IMR-90 (cell line): ENCODE measurements at regions not wholly inside any gene's neighbourhood (a gene's known extent, or its start where the extent isn't known, plus 50 kb on each side); places are given as distances from the start of the nearest gene placed in this dataset.

Source experiments
- ATAC-seq: fragments of 200-7000 bp; cut with Tn5 transposase; 2 replicates; pipeline ENCODE4 v1.9.1; 2020; ENCODE audit warnings: low read depth, mild to moderate bottlenecking, moderate library complexity
- BruUV-seq: library from RNA; stranded (reverse); fragments of 400-500 nt; replicated peaks from 2 replicates; lab custom pipeline; 2021; lab: Mats Ljungman, UMichigan
- CTCF ChIA-PET: fragments of 300-600 bp; formaldehyde crosslinking; extraction: SDS; loops from one replicate; lab custom pipeline; 2021; ENCODE audit warnings: antibody characterized with exemption; lab: Yijun Ruan, JAX
- POLR2A ChIA-PET: fragments of 300-600 bp; sonication (Branson Sonifier 250); formaldehyde crosslinking; loops from one replicate; lab custom pipeline; 2022; ENCODE audit warnings: antibody characterized with exemption; ENCODE audit not compliant: unreplicated experiment; lab: Charles Lee
- DNase-seq: peaks from one replicate; pipeline ENCODE4 v3.0.0; 2013
- H2AFZ ChIP-seq: replicated peaks from 2 replicates; pipeline ENCODE3; 2013; ENCODE audit warnings: low read length, mild to moderate bottlenecking; ENCODE audit not compliant: poor library complexity
- H2AK5ac ChIP-seq: 2 replicates; pipeline ENCODE4 v1.6.1; 2013; ENCODE audit warnings: low read depth, low read length, inconsistent platforms
- H2AK9ac ChIP-seq: replicated peaks from 2 replicates; pipeline ENCODE3; 2013; ENCODE audit warnings: mild to moderate bottlenecking, low read depth, low read length, moderate library complexity; ENCODE audit not compliant: poor library complexity
- H2BK120ac ChIP-seq: 2 replicates; pipeline ENCODE4 v1.6.1; 2013; ENCODE audit warnings: low read depth, low read length, inconsistent platforms
- H2BK15ac ChIP-seq: 3 replicates; pipeline ENCODE4 v1.6.1; 2013; ENCODE audit warnings: low read depth, low read length, inconsistent platforms
- H2BK20ac ChIP-seq: 2 replicates; pipeline ENCODE4 v1.6.1; 2013; ENCODE audit warnings: low read depth, mild to moderate bottlenecking, inconsistent platforms, low read length, moderate library complexity
- H2BK5ac ChIP-seq: 2 replicates; pipeline ENCODE4 v1.6.1; 2013; ENCODE audit warnings: mild to moderate bottlenecking, low read depth, low read length, inconsistent platforms; ENCODE audit not compliant: poor library complexity, severe bottlenecking
- H3K14ac ChIP-seq: replicated peaks from 2 replicates; pipeline ENCODE4 v1.6.1; 2013; ENCODE audit warnings: low read depth, low read length, inconsistent platforms
- H3K18ac ChIP-seq: 2 replicates; pipeline ENCODE4 v1.6.1; 2013; ENCODE audit warnings: low read depth, low read length, control low read depth
- H3K23ac ChIP-seq: 2 replicates; pipeline ENCODE4 v1.6.1; 2013; ENCODE audit warnings: low read depth, low read length, inconsistent platforms
- H3K27ac ChIP-seq: 2 replicates; pipeline ENCODE4 v1.5.1; 2013; ENCODE audit warnings: mild to moderate bottlenecking, control low read depth, low read length; ENCODE audit not compliant: insufficient read depth
- H3K27me3 ChIP-seq: 2 replicates; pipeline ENCODE4 v1.6.1; 2013; ENCODE audit warnings: low read length; ENCODE audit not compliant: control insufficient read depth, insufficient read depth
- H3K36me3 ChIP-seq: 2 replicates; pipeline ENCODE4 v1.6.1; 2013; ENCODE audit warnings: low read length, mixed read lengths; ENCODE audit not compliant: control insufficient read depth, insufficient read depth
- H3K4ac ChIP-seq: 2 replicates; pipeline ENCODE4 v1.6.1; 2013; ENCODE audit warnings: low read depth, low read length, inconsistent platforms
- H3K4me1 ChIP-seq: 2 replicates; pipeline ENCODE4 v1.6.1; 2013; ENCODE audit warnings: low read length, mixed read lengths; ENCODE audit not compliant: control insufficient read depth, insufficient read depth
- H3K4me2 ChIP-seq: 2 replicates; pipeline ENCODE4 v1.6.1; 2013; ENCODE audit warnings: low read depth, mild to moderate bottlenecking, control low read depth, low read length, moderate library complexity
- H3K4me3 ChIP-seq: 2 replicates; pipeline ENCODE4 v1.5.1; 2013; ENCODE audit warnings: low read depth, mild to moderate bottlenecking, control low read depth, low read length, moderate library complexity; ENCODE audit not compliant: insufficient read depth
- H3K56ac ChIP-seq: 2 replicates; pipeline ENCODE4 v1.6.1; 2013; ENCODE audit warnings: low read length, inconsistent platforms; ENCODE audit not compliant: insufficient read depth; ENCODE audit errors: extremely low read depth
- H3K79me1 ChIP-seq, 2 experiments: 2 replicates each; pipeline ENCODE4 v1.6.1; 2013; ENCODE audit warnings: low read length in 2 of 2, inconsistent platforms in 1 of 2, low read depth in 1 of 2
- H3K9ac ChIP-seq: 2 replicates; pipeline ENCODE4 v1.6.1; 2013; ENCODE audit warnings: low read depth, low read length, control low read depth
- H3K9me1 ChIP-seq: 2 replicates; pipeline ENCODE4 v1.6.1; 2013; ENCODE audit warnings: low read length, inconsistent platforms; ENCODE audit not compliant: insufficient read depth
- H3K9me3 ChIP-seq: 2 replicates; pipeline ENCODE4 v1.6.1; 2013; ENCODE audit warnings: low read length; ENCODE audit not compliant: control insufficient read depth, insufficient read depth
- H4K20me1 ChIP-seq: 2 replicates; pipeline ENCODE4 v1.6.1; 2013; ENCODE audit warnings: low read length, inconsistent platforms; ENCODE audit not compliant: insufficient read depth
- H4K5ac ChIP-seq: 2 replicates; pipeline ENCODE4 v1.6.1; 2013; ENCODE audit warnings: mild to moderate bottlenecking, low read depth, low read length, control low read depth
- H4K8ac ChIP-seq, 2 experiments: 2 replicates each; pipeline ENCODE4 v1.6.1; 2013; ENCODE audit warnings: low read depth in 2 of 2, low read length in 2 of 2, control low read depth in 1 of 2, inconsistent platforms in 1 of 2
- H4K91ac ChIP-seq: 2 replicates; pipeline ENCODE4 v1.6.1; 2013; ENCODE audit warnings: low read depth, low read length, inconsistent platforms; ENCODE audit not compliant: insufficient read depth
- BHLHE40 ChIP-seq: fragments of 150-350 bp; IDR thresholded peaks from 2 replicates; pipeline ENCODE4 v1.6.1; 2016; ENCODE audit warnings: mild to moderate bottlenecking, low read depth, low read length
- CEBPB ChIP-seq: IDR thresholded peaks from 2 replicates; pipeline ENCODE4 v1.6.1; 2012; ENCODE audit warnings: low read depth, low read length, improper control_type of control experiment
- CHD1 ChIP-seq: IDR thresholded peaks from 2 replicates; pipeline ENCODE4 v1.6.1; 2012; ENCODE audit warnings: low read depth, low read length, improper control_type of control experiment
- FOS ChIP-seq: fragments of 150-350 bp; IDR thresholded peaks from 2 replicates; pipeline ENCODE4 v1.6.1; 2016; ENCODE audit warnings: low read depth, low read length
- MAFK ChIP-seq: IDR thresholded peaks from 2 replicates; pipeline ENCODE4 v1.6.1; 2012; ENCODE audit warnings: low read depth, low read length, improper control_type of control experiment
- MAZ ChIP-seq: IDR thresholded peaks from 2 replicates; pipeline ENCODE4 v1.6.1; 2012; ENCODE audit warnings: low read depth, mild to moderate bottlenecking, low read length, improper control_type of control experiment, moderate library complexity, borderline replicate concordance
- MXI1 ChIP-seq: IDR thresholded peaks from 2 replicates; pipeline ENCODE4 v1.6.1; 2012; ENCODE audit warnings: low read depth, mild to moderate bottlenecking, low read length, moderate library complexity, borderline replicate concordance
- NFE2L2 ChIP-seq: fragments of 150-350 bp; IDR thresholded peaks from 2 replicates; pipeline ENCODE4 v1.6.1; 2016; ENCODE audit warnings: low read depth, mild to moderate bottlenecking, low read length
- POLR2A ChIP-seq: IDR thresholded peaks from 2 replicates; pipeline ENCODE4 v1.6.1; 2012; ENCODE audit warnings: mild to moderate bottlenecking, low read depth, low read length
- RAD21 ChIP-seq: IDR thresholded peaks from 2 replicates; pipeline ENCODE4 v1.6.1; 2012; ENCODE audit warnings: low read length, improper control_type of control experiment
- RCOR1 ChIP-seq: IDR thresholded peaks from 2 replicates; pipeline ENCODE4 v1.6.1; 2012; ENCODE audit warnings: mild to moderate bottlenecking, low read length, improper control_type of control experiment; ENCODE audit not compliant: insufficient replicate concordance
- RFX5 ChIP-seq: IDR thresholded peaks from 2 replicates; pipeline ENCODE4 v1.8.0; 2012; ENCODE audit warnings: low read depth, mild to moderate bottlenecking, low read length, moderate library complexity
- SMC3 ChIP-seq: fragments of 150-350 bp; IDR thresholded peaks from 2 replicates; pipeline ENCODE4 v1.6.1; 2016; ENCODE audit warnings: low read depth, mild to moderate bottlenecking, antibody characterized with exemption, low read length, moderate library complexity
- WGBS, 2 experiments: methylation state at CpG; one replicate each; pipeline versions ENCODE4 v1.1.5 to v1.1.7; 2013; ENCODE audit warnings: missing lambda C conversion rate in 2 of 2; ENCODE audit not compliant: insufficient read length in 1 of 2; ENCODE audit errors: extremely low coverage in 2 of 2; 5-methylcytosine and 5-hydroxymethylcytosine counted together
- dilution Hi-C: fragments of 300-500 bp; cut with HindIII; formaldehyde crosslinking; loops from one replicate; pipeline ENCODE4 v1.14.3; 2018; ENCODE audit warnings: low sequenced_read_pairs; ENCODE audit not compliant: unreplicated experiment
- in situ Hi-C: fragments of 300-500 bp; cut with MboI; formaldehyde crosslinking; loops from 3 replicates; pipeline ENCODE4 v1.14.3; 2019; ENCODE audit warnings: low sequenced_read_pairs, inconsistent platforms, mixed read lengths
- intact Hi-C: fragments of 100-400 bp; cut with micrococcal nuclease; formaldehyde crosslinking; loops from 2 replicates; pipeline ENCODE4 v1.10.0; 2022
- TF ChIP-seq, protein P1 (sequence below): fragments of 150-350 bp; IDR thresholded peaks from 2 replicates; pipeline ENCODE4 v1.6.1; 2016; ENCODE audit warnings: low read depth, mild to moderate bottlenecking, low read length, moderate library complexity, borderline replicate concordance
- TF ChIP-seq, protein P2 (sequence below): fragments of 150-350 bp; IDR thresholded peaks from 2 replicates; pipeline ENCODE4 v1.6.1; 2017; ENCODE audit warnings: mild to moderate bottlenecking, antibody characterized with exemption, low read length, low read depth
- TF ChIP-seq, protein P3 (sequence below): conservative IDR thresholded peaks from 2 replicates; pipeline ENCODE4 v1.5.1; 2012; ENCODE audit warnings: mild to moderate bottlenecking, low read depth, low read length, improper control_type of control experiment

DNA sequence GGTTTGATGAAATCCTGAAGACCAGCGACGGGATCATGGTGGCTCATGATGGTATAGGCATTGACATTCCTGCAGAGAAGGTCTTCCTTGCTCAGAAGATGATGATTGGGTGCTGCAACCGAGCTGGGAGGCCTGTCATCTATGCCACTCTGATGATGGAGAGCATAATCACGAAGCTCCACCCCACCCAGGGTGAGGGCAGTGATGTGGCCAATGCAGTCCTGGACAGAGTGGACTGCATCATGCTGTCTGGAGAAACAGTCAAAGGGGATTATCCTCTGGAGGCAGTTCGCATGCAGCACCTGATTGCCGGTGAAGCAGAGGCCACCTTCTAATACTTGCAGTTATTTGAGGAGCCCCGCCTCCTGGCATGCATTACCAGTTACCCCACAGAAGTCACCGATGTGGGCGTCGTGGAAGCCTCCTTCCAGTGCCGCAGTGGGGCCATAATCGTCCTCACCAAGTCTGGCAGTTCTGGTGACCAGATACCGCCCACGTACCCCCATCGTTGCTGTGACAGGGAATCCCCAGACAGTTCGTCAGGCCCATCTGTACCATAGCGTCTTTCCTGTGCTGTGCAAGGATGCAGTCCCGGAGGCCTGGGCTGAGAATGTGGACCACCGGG lies 140.1 kb downstream of the EDA2R start:
- no peak overlapping the region for H2AK5ac ChIP-seq
- H3K9me1 ChIP-seq: no peaks in the 10 kb centered on the region
- H4K5ac ChIP-seq: no peak overlapping the region
- H4K91ac ChIP-seq: no peak overlapping the region
- no peak overlapping the region for H3K4ac ChIP-seq
- no peak overlapping the region for H3K9ac ChIP-seq
- H3K36me3 ChIP-seq: no peaks in the 10 kb centered on the region
- no peaks in the 10 kb centered on the region for H3K4me1 ChIP-seq
- intact Hi-C loops (no loop called here), dilution Hi-C loops (no loop called here), in situ Hi-C loops (no loop called here)
- no peaks in the 10 kb centered on the region for H3K79me1 ChIP-seq
- H3K27me3 ChIP-seq: no peaks in the 10 kb centered on the region; the same call in 1 of the 2 replicates
- H3K9me3 ChIP-seq: no peaks in the 10 kb centered on the region; the same call in 1 of the 2 replicates
- no peak for TF ChIP-seq RCOR1
- TF ChIP-seq, protein P1, sequence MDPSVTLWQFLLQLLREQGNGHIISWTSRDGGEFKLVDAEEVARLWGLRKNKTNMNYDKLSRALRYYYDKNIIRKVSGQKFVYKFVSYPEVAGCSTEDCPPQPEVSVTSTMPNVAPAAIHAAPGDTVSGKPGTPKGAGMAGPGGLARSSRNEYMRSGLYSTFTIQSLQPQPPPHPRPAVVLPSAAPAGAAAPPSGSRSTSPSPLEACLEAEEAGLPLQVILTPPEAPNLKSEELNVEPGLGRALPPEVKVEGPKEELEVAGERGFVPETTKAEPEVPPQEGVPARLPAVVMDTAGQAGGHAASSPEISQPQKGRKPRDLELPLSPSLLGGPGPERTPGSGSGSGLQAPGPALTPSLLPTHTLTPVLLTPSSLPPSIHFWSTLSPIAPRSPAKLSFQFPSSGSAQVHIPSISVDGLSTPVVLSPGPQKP: no peak
- TF ChIP-seq, protein P2, sequence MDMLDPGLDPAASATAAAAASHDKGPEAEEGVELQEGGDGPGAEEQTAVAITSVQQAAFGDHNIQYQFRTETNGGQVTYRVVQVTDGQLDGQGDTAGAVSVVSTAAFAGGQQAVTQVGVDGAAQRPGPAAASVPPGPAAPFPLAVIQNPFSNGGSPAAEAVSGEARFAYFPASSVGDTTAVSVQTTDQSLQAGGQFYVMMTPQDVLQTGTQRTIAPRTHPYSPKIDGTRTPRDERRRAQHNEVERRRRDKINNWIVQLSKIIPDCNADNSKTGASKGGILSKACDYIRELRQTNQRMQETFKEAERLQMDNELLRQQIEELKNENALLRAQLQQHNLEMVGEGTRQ: no peak
- no peak for TF ChIP-seq MAZ
- TF ChIP-seq NFE2L2: no peak
- TF ChIP-seq RFX5: no peak
- no peak for TF ChIP-seq SMC3
- TF ChIP-seq MAFK: no peak
- no peak for TF ChIP-seq MXI1
- TF ChIP-seq BHLHE40: no peak
- TF ChIP-seq FOS: no peak
- TF ChIP-seq RAD21: no peak
- TF ChIP-seq POLR2A: no peak
- TF ChIP-seq CEBPB: no peak
- TF ChIP-seq, protein P3, sequence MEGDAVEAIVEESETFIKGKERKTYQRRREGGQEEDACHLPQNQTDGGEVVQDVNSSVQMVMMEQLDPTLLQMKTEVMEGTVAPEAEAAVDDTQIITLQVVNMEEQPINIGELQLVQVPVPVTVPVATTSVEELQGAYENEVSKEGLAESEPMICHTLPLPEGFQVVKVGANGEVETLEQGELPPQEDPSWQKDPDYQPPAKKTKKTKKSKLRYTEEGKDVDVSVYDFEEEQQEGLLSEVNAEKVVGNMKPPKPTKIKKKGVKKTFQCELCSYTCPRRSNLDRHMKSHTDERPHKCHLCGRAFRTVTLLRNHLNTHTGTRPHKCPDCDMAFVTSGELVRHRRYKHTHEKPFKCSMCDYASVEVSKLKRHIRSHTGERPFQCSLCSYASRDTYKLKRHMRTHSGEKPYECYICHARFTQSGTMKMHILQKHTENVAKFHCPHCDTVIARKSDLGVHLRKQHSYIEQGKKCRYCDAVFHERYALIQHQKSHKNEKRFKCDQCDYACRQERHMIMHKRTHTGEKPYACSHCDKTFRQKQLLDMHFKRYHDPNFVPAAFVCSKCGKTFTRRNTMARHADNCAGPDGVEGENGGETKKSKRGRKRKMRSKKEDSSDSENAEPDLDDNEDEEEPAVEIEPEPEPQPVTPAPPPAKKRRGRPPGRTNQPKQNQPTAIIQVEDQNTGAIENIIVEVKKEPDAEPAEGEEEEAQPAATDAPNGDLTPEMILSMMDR: no peak
- no peak for TF ChIP-seq CHD1
- H2BK5ac ChIP-seq: no peak overlapping the region
- no peak overlapping the region for H2AK9ac ChIP-seq
- no peaks in the 10 kb centered on the region for H4K20me1 ChIP-seq
- no peak overlapping the region for H3K4me2 ChIP-seq
- no peak for DNase-seq
- H3K4me3 ChIP-seq: no peak overlapping the region
- no peak overlapping the region for H3K56ac ChIP-seq
- no peak overlapping the region for H3K14ac ChIP-seq
- H4K8ac ChIP-seq: no peak overlapping the region
- no TSS peak for BruUV-seq
- H2BK120ac ChIP-seq: no peak overlapping the region
- no peak overlapping the region for H2AFZ ChIP-seq
- ATAC-seq: no peak
- H2BK15ac ChIP-seq: no peak overlapping the region
- H3K23ac ChIP-seq: no peak overlapping the region
- 62% methylated on average over 10 of the region's 19 CpGs; no CpG with 5 or more reads in 1 of the 2 experiments for WGBS, 2 experiments
- CTCF ChIA-PET: no interaction called here
- no peak overlapping the region for H3K18ac ChIP-seq
- H3K27ac ChIP-seq: no peak overlapping the region
- H2BK20ac ChIP-seq: no peak overlapping the region
- POLR2A ChIA-PET: no interaction called here
